Neuronal stem cell (in vitro differentiated cells): ENCODE measurements at regions not wholly inside any gene's neighbourhood (a gene's known extent, or its start where the extent isn't known, plus 50 kb on each side); places are given as distances from the start of the nearest gene placed in this dataset.
A peak's percentile ranks its signal among the peaks of the same experiment; 100 is the strongest.

Experiments
- DNase-seq: peaks from one replicate; pipeline ENCODE4 v3.0.0-alpha.2; 2013; ENCODE audit warnings: low spot score
- H2AFZ ChIP-seq: one replicate; pipeline ENCODE4 v1.6.1; 2013; ENCODE audit warnings: mild to moderate bottlenecking, low read length, inconsistent platforms
- H2AK5ac ChIP-seq: 2 replicates; pipeline ENCODE4 v1.6.1; 2013; ENCODE audit warnings: low read depth, mild to moderate bottlenecking, inconsistent platforms, low read length, moderate library complexity, mixed read lengths
- H2BK120ac ChIP-seq: 2 replicates; pipeline ENCODE4 v1.6.1; 2013; ENCODE audit warnings: low read depth, mild to moderate bottlenecking, inconsistent platforms, low read length, moderate library complexity, mixed read lengths
- H2BK12ac ChIP-seq: one replicate; pipeline ENCODE4 v1.6.1; 2013; ENCODE audit warnings: low read length, inconsistent platforms
- H2BK15ac ChIP-seq: 2 replicates; pipeline ENCODE4 v1.6.1; 2013; ENCODE audit warnings: mild to moderate bottlenecking, low read length, inconsistent platforms, mixed read lengths
- H2BK5ac ChIP-seq: one replicate; pipeline ENCODE4 v1.6.1; 2013; ENCODE audit warnings: inconsistent platforms, mild to moderate bottlenecking, low read length, moderate library complexity
- H3K14ac ChIP-seq: one replicate; pipeline ENCODE4 v1.6.1; 2013; ENCODE audit warnings: low read length, inconsistent platforms
- H3K18ac ChIP-seq: 2 replicates; pipeline ENCODE4 v1.6.1; 2013; ENCODE audit warnings: low read length, inconsistent platforms
- H3K23ac ChIP-seq: 2 replicates; pipeline ENCODE4 v1.6.1; 2013; ENCODE audit warnings: low read depth, mild to moderate bottlenecking, mixed read lengths, low read length, inconsistent platforms; ENCODE audit not compliant: poor library complexity
- H3K27ac ChIP-seq: replicated peaks from 3 replicates; pipeline ENCODE4 v1.5.1; 2013; ENCODE audit warnings: low read length, inconsistent platforms
- H3K27me3 ChIP-seq, 3 experiments: 2 replicates each; pipeline ENCODE4 v1.6.1; 2013; ENCODE audit warnings: low read length in 3 of 3, mild to moderate bottlenecking in 2 of 3, inconsistent platforms in 1 of 3, low read depth in 1 of 3, mixed read lengths in 1 of 3, moderate library complexity in 1 of 3; ENCODE audit not compliant: control insufficient read depth in 3 of 3, insufficient read depth in 3 of 3
- H3K36me3 ChIP-seq, 2 donors: replicated peaks in 1 of 2; 2 replicates each; pipeline ENCODE4 v1.6.1; 2013; ENCODE audit warnings: low read length in 2 of 2; ENCODE audit not compliant: control insufficient read depth in 2 of 2, insufficient read depth in 2 of 2
- H3K4ac ChIP-seq: 2 replicates; pipeline ENCODE4 v1.6.1; 2013; ENCODE audit warnings: inconsistent platforms, mild to moderate bottlenecking, low read length, moderate library complexity
- H3K4me1 ChIP-seq, 2 donors: 1 replicate in 1 of 2; 2 replicates in 1 of 2; pipeline ENCODE4 v1.6.1; 2013; ENCODE audit warnings: low read length in 2 of 2, low read depth in 1 of 2; ENCODE audit not compliant: control insufficient read depth in 2 of 2, insufficient read depth in 1 of 2
- H3K4me2 ChIP-seq: one replicate; pipeline ENCODE4 v1.6.1; 2013; ENCODE audit warnings: mild to moderate bottlenecking, low read length, inconsistent platforms; ENCODE audit not compliant: insufficient read depth, poor library complexity, severe bottlenecking
- H3K4me3 ChIP-seq, 2 donors: 2 replicates each; pipeline ENCODE4 v1.5.1; 2013; ENCODE audit warnings: low read length in 2 of 2, mild to moderate bottlenecking in 2 of 2, inconsistent platforms in 1 of 2, moderate library complexity in 1 of 2
- H3K79me1 ChIP-seq: one replicate; pipeline ENCODE4 v1.6.1; 2013; ENCODE audit warnings: low read depth, mild to moderate bottlenecking, inconsistent platforms, low read length, moderate library complexity
- H3K9ac ChIP-seq: one replicate; pipeline ENCODE4 v1.6.1; 2013; ENCODE audit warnings: mild to moderate bottlenecking, low read depth, low read length, inconsistent platforms; ENCODE audit not compliant: poor library complexity
- H3K9me3 ChIP-seq, 2 donors: replicated peaks in 1 of 2; 2 replicates each; pipeline versions ENCODE3 to v1.6.1; 2013; ENCODE audit warnings: low read length in 2 of 2, mild to moderate bottlenecking in 2 of 2, inconsistent platforms in 1 of 2, low read depth in 1 of 2, mixed read lengths in 1 of 2, moderate library complexity in 1 of 2; ENCODE audit not compliant: control insufficient read depth in 2 of 2, insufficient read depth in 1 of 2
- H4K8ac ChIP-seq: one replicate; pipeline ENCODE4 v1.6.1; 2013; ENCODE audit warnings: low read depth, mild to moderate bottlenecking, inconsistent platforms, low read length, moderate library complexity
- H4K91ac ChIP-seq: one replicate; pipeline ENCODE4 v1.6.1; 2013; ENCODE audit warnings: low read length, low read depth, mild to moderate bottlenecking, inconsistent platforms; ENCODE audit not compliant: poor library complexity
- WGBS, 2 donors: extraction: QIAGEN DNeasy Blood & Tissue Kit; methylation state at CpG; one replicate each; pipeline ENCODE4 v1.1.7; 2013; ENCODE audit warnings: missing lambda C conversion rate in 2 of 2, mixed read lengths in 1 of 2; ENCODE audit not compliant: insufficient read length in 2 of 2, insufficient replicate concordance in 1 of 2; ENCODE audit errors: extremely low coverage in 2 of 2; 5-methylcytosine and 5-hydroxymethylcytosine counted together

- H3K9me3 ChIP-seq = no peaks in the 10 kb centered on the region
- no peak overlapping the region for H2AK5ac ChIP-seq
- H2BK15ac ChIP-seq = no peak overlapping the region
- WGBS, 2 donors = no CpG with 5 or more reads among the region's 4 CpGs
- no peaks in the 10 kb centered on the region for H3K79me1 ChIP-seq
- no peak overlapping the region for H3K14ac ChIP-seq
- H2BK120ac ChIP-seq = no peak overlapping the region
- no peaks in the 10 kb centered on the region for H3K36me3 ChIP-seq
- no peak overlapping the region for H2BK5ac ChIP-seq
- no peak overlapping the region for H3K4me2 ChIP-seq
- H3K4me1 ChIP-seq = no peaks in the 10 kb centered on the region
- H3K9ac ChIP-seq = no peak overlapping the region
- H3K18ac ChIP-seq = no peak overlapping the region
- no peak overlapping the region for H3K4ac ChIP-seq
- DNase-seq = no peak
- H3K27ac ChIP-seq = no peak overlapping the region
- no peaks in the 10 kb centered on the region for H3K27me3 ChIP-seq
- no peak overlapping the region for H4K91ac ChIP-seq
- H3K4me3 ChIP-seq = no peak overlapping the region
- no peak overlapping the region for H2BK12ac ChIP-seq
- H2AFZ ChIP-seq = no peak overlapping the region
- H4K8ac ChIP-seq = no peak overlapping the region
- no peak overlapping the region for H3K23ac ChIP-seq
Observed at GRCh38 chr14:66396164-66396563, 90.0 kb upstream of the CCDC196 start.

- H3K4ac ChIP-seq = no peak overlapping the region
- no peak overlapping the region for H2AFZ ChIP-seq
- H2BK15ac ChIP-seq = no peak overlapping the region
- H3K14ac ChIP-seq = no peak overlapping the region
- no peak overlapping the region for H4K8ac ChIP-seq
- peaks cover 0 to 1% of the 10 kb centered on the region in 2 donors for H3K4me1 ChIP-seq
- WGBS, 2 donors = no CpG with 5 or more reads among the region's 1 CpG
- H3K18ac ChIP-seq = no peak overlapping the region
- no peaks in the 10 kb centered on the region for H3K9me3 ChIP-seq
- no peak overlapping the region for H3K4me2 ChIP-seq
- H3K79me1 ChIP-seq = no peaks in the 10 kb centered on the region
- no peak overlapping the region for H3K9ac ChIP-seq
- H2BK5ac ChIP-seq = no peak overlapping the region
- H3K27ac ChIP-seq = no peak overlapping the region
- no peaks in the 10 kb centered on the region for H3K27me3 ChIP-seq
- no peak overlapping the region for H2BK12ac ChIP-seq
- no peak overlapping the region for H3K4me3 ChIP-seq
- H2BK120ac ChIP-seq = no peak overlapping the region
- H3K23ac ChIP-seq = no peak overlapping the region
- DNase-seq = no peak
- no peak overlapping the region for H2AK5ac ChIP-seq
- no peaks in the 10 kb centered on the region for H3K36me3 ChIP-seq
- H4K91ac ChIP-seq = no peak overlapping the region
Observed at GRCh38 chr14:66398437-66398836, 87.7 kb upstream of the CCDC196 start.

GRCh38 chr14:66401449-66402095, 84.6 kb upstream of the CCDC196 start:
- Histone ChIP-seq H2AK5ac (no peak overlapping the region), H4K91ac (no peak overlapping the region), H4K8ac (no peak overlapping the region), H3K9ac (no peak overlapping the region), H3K79me1 (no peaks in the 10 kb centered on the region), H3K4ac (no peak overlapping the region), H2BK15ac (no peak overlapping the region), H3K4me1 (peaks cover 3 to 10% of the 10 kb centered on the region in 2 donors), H2BK120ac (no peak overlapping the region), H2BK12ac (no peak overlapping the region), H3K27ac (no peak overlapping the region), H3K14ac (no peak overlapping the region), H2BK5ac (no peak overlapping the region), H3K36me3 (no peaks in the 10 kb centered on the region), H3K18ac (no peak overlapping the region), H3K4me2 (no peak overlapping the region), H2AFZ (peak overlapping the region; percentile 8), H3K9me3 (no peaks in the 10 kb centered on the region), H3K27me3 (no peaks in the 10 kb centered on the region), H3K23ac (no peak overlapping the region), H3K4me3 (no peak overlapping the region)
- no peak for DNase-seq
- WGBS, 2 donors = no CpG with 5 or more reads among the region's 1 CpG

GRCh38 chr14:66403183-66403582, 83.0 kb upstream of the CCDC196 start:
- Histone ChIP-seq H2AK5ac (no peak overlapping the region), H2BK120ac (no peak overlapping the region), H3K79me1 (no peaks in the 10 kb centered on the region), H3K27ac (no peak overlapping the region), H3K36me3 (no peaks in the 10 kb centered on the region), H2BK12ac (no peak overlapping the region), H3K27me3 (no peaks in the 10 kb centered on the region), H3K18ac (no peak overlapping the region), H3K9ac (no peak overlapping the region), H3K14ac (no peak overlapping the region), H3K4me1 (peaks cover 3 to 10% of the 10 kb centered on the region in 2 donors), H2AFZ (peak overlapping the region; percentile 6), H2BK15ac (no peak overlapping the region), H3K4ac (no peak overlapping the region), H3K23ac (no peak overlapping the region), H3K4me2 (no peak overlapping the region), H2BK5ac (no peak overlapping the region), H3K9me3 (no peaks in the 10 kb centered on the region), H4K91ac (no peak overlapping the region), H3K4me3 (no peak overlapping the region), H4K8ac (no peak overlapping the region)
- no CpG with 5 or more reads among the region's 5 CpGs for WGBS, 2 donors
- DNase-seq = no peak
